Mesendoderm (in vitro differentiated cells): ENCODE measurements at regions not wholly inside any gene's neighbourhood (a gene's known extent, or its start where the extent isn't known, plus 50 kb on each side); places are given as distances from the start of the nearest gene placed in this dataset.

Experiments
- DNase-seq: peaks from one replicate; pipeline ENCODE4 v3.0.0; 2013
- H2AK5ac ChIP-seq: 2 replicates; pipeline ENCODE4 v1.6.1; 2013; ENCODE audit warnings: low read length, inconsistent platforms
- H2BK120ac ChIP-seq: 2 replicates; pipeline ENCODE4 v1.6.1; 2013; ENCODE audit warnings: low read depth, mild to moderate bottlenecking, low read length, moderate library complexity, mixed read lengths
- H2BK15ac ChIP-seq: replicated peaks from 2 replicates; pipeline ENCODE4 v1.6.1; 2013; ENCODE audit warnings: low read depth, mild to moderate bottlenecking, moderate library complexity
- H2BK5ac ChIP-seq: 2 replicates; pipeline ENCODE4 v1.6.1; 2013; ENCODE audit warnings: low read length, inconsistent platforms
- H3K18ac ChIP-seq: 2 replicates; pipeline ENCODE4 v1.6.1; 2013; ENCODE audit warnings: mild to moderate bottlenecking, low read length, mixed read lengths
- H3K23ac ChIP-seq: one replicate; pipeline ENCODE4 v1.6.1; 2013; ENCODE audit warnings: low read length
- H3K27ac ChIP-seq: 2 replicates; pipeline ENCODE4 v1.5.1; 2013; ENCODE audit warnings: low read depth, mild to moderate bottlenecking, inconsistent platforms, low read length, moderate library complexity
- H3K27me3 ChIP-seq: 2 replicates; pipeline ENCODE4 v1.6.1; 2013; ENCODE audit warnings: low read length, control low read depth, mild to moderate bottlenecking, inconsistent platforms; ENCODE audit not compliant: insufficient read depth, poor library complexity
- H3K36me3 ChIP-seq: 2 replicates; pipeline ENCODE4 v1.6.1; 2013; ENCODE audit warnings: low read length, inconsistent platforms; ENCODE audit not compliant: control insufficient read depth, insufficient read depth
- H3K4ac ChIP-seq: one replicate; pipeline ENCODE4 v1.6.1; 2013; ENCODE audit warnings: low read depth, mild to moderate bottlenecking, low read length, moderate library complexity
- H3K4me1 ChIP-seq: 2 replicates; pipeline ENCODE4 v1.6.1; 2013; ENCODE audit warnings: low read depth, low read length, inconsistent platforms; ENCODE audit not compliant: control insufficient read depth
- H3K4me2 ChIP-seq: 2 replicates; pipeline ENCODE4 v1.6.1; 2013; ENCODE audit warnings: low read length
- H3K4me3 ChIP-seq: 2 replicates; pipeline ENCODE4 v1.5.1; 2013; ENCODE audit warnings: mild to moderate bottlenecking, low read length
- H3K56ac ChIP-seq: one replicate; pipeline ENCODE4 v1.6.1; 2013; ENCODE audit warnings: low read length
- H3K79me1 ChIP-seq: 2 replicates; pipeline ENCODE4 v1.6.1; 2013; ENCODE audit warnings: low read length, inconsistent platforms
- H3K79me2 ChIP-seq: 2 replicates; pipeline ENCODE4 v1.6.1; 2013; ENCODE audit warnings: mild to moderate bottlenecking, low read length; ENCODE audit not compliant: control insufficient read depth, insufficient read depth
- H3K9ac ChIP-seq: 2 replicates; pipeline ENCODE4 v1.6.1; 2013; ENCODE audit warnings: low read length, inconsistent platforms
- H4K5ac ChIP-seq: one replicate; pipeline ENCODE4 v1.6.1; 2013; ENCODE audit warnings: low read length
- H4K8ac ChIP-seq: one replicate; pipeline ENCODE4 v1.6.1; 2013; ENCODE audit warnings: low read depth, mild to moderate bottlenecking, control low read depth, low read length, moderate library complexity
- WGBS: extraction: QIAGEN DNeasy Blood & Tissue Kit; methylation state at CpG from one replicate; pipeline ENCODE4 v1.1.7; 2013; ENCODE audit warnings: low lambda C conversion rate, missing lambda C conversion rate; ENCODE audit not compliant: insufficient coverage; ENCODE audit errors: extremely low coverage; 5-methylcytosine and 5-hydroxymethylcytosine counted together

GRCh38 chr3:6803619-6804018 lies 57.3 kb upstream of the GRM7 start:
- no peak overlapping the region for H2BK5ac ChIP-seq
- H3K27me3 ChIP-seq = no peaks in the 10 kb centered on the region
- no peak overlapping the region for H4K5ac ChIP-seq
- H3K4me2 ChIP-seq = no peak overlapping the region
- H3K36me3 ChIP-seq = no peaks in the 10 kb centered on the region
- no peaks in the 10 kb centered on the region for H3K79me1 ChIP-seq
- H3K9ac ChIP-seq = no peak overlapping the region
- no peak overlapping the region for H3K4ac ChIP-seq
- H3K18ac ChIP-seq = no peak overlapping the region
- H2AK5ac ChIP-seq = no peak overlapping the region
- WGBS = no CpG with 5 or more reads among the region's 3 CpGs
- no peaks in the 10 kb centered on the region for H3K79me2 ChIP-seq
- H2BK15ac ChIP-seq = no peak overlapping the region
- H3K27ac ChIP-seq = no peak overlapping the region
- H3K23ac ChIP-seq = no peak overlapping the region
- no peak overlapping the region for H4K8ac ChIP-seq
- H2BK120ac ChIP-seq = no peak overlapping the region
- DNase-seq = no peak
- H3K4me3 ChIP-seq = no peak overlapping the region
- H3K4me1 ChIP-seq = no peaks in the 10 kb centered on the region
- no peak overlapping the region for H3K56ac ChIP-seq

- Histone ChIP-seq H3K23ac (no peak overlapping the region), H3K27ac (no peak overlapping the region), H3K79me1 (no peaks in the 10 kb centered on the region), H3K9ac (no peak overlapping the region), H4K8ac (no peak overlapping the region), H2BK5ac (no peak overlapping the region), H3K79me2 (no peaks in the 10 kb centered on the region), H3K4me2 (no peak overlapping the region), H2BK120ac (no peak overlapping the region), H4K5ac (no peak overlapping the region), H3K4me1 (no peaks in the 10 kb centered on the region), H3K4me3 (no peak overlapping the region), H3K56ac (no peak overlapping the region), H3K27me3 (no peaks in the 10 kb centered on the region), H3K18ac (no peak overlapping the region), H2AK5ac (no peak overlapping the region), H2BK15ac (no peak overlapping the region), H3K36me3 (no peaks in the 10 kb centered on the region), H3K4ac (no peak overlapping the region)
- no CpG with 5 or more reads among the region's 2 CpGs for WGBS
- no peak for DNase-seq
These were observed 55.7 kb upstream of the GRM7 start for GRCh38 chr3:6805236-6805635.

DNA sequence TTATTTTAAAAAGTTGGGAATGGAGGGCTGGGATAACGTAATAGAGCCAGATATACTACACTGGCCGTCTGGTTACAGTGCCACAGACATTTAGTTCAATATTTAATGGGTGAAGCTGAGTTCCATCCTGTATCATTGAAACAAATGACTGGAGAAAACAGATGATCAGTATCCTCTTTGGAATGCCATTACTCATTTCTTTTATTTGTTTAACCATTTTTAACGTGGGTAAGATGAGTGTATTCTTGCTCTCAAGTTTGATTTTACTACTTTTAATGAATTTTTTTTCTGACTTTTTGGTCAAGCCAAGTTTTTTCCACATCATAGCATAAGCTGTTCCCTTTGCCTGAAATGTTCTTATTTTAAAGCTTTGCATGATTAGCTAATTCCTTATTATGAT lies 53.9 kb upstream of the GRM7 start:
- Histone ChIP-seq H2BK120ac (no peak overlapping the region), H3K4me3 (no peak overlapping the region), H3K36me3 (no peaks in the 10 kb centered on the region), H3K27ac (no peak overlapping the region), H3K23ac (no peak overlapping the region), H3K27me3 (no peaks in the 10 kb centered on the region), H3K4ac (no peak overlapping the region), H2BK5ac (no peak overlapping the region), H3K79me2 (no peaks in the 10 kb centered on the region), H3K9ac (no peak overlapping the region), H4K5ac (no peak overlapping the region), H2AK5ac (no peak overlapping the region), H2BK15ac (no peak overlapping the region), H3K4me2 (no peak overlapping the region), H4K8ac (no peak overlapping the region), H3K4me1 (no peaks in the 10 kb centered on the region), H3K56ac (no peak overlapping the region), H3K79me1 (no peaks in the 10 kb centered on the region), H3K18ac (no peak overlapping the region)
- DNase-seq = no peak
- WGBS = no CpG with 5 or more reads among the region's 3 CpGs

GRCh38 chr3:6807967-6808588 lies 52.8 kb upstream of the GRM7 start:
- H3K27ac ChIP-seq = no peak overlapping the region
- H3K27me3 ChIP-seq = no peaks in the 10 kb centered on the region
- DNase-seq = no peak
- no peak overlapping the region for H4K8ac ChIP-seq
- no peak overlapping the region for H3K56ac ChIP-seq
- no peak overlapping the region for H3K4me3 ChIP-seq
- no peak overlapping the region for H2AK5ac ChIP-seq
- H3K9ac ChIP-seq = no peak overlapping the region
- no peaks in the 10 kb centered on the region for H3K79me1 ChIP-seq
- no CpG with 5 or more reads among the region's 8 CpGs for WGBS
- H3K79me2 ChIP-seq = no peaks in the 10 kb centered on the region
- no peaks in the 10 kb centered on the region for H3K4me1 ChIP-seq
- H2BK5ac ChIP-seq = no peak overlapping the region
- H3K4me2 ChIP-seq = no peak overlapping the region
- H4K5ac ChIP-seq = no peak overlapping the region
- H3K36me3 ChIP-seq = no peaks in the 10 kb centered on the region
- H3K18ac ChIP-seq = no peak overlapping the region
- H3K4ac ChIP-seq = no peak overlapping the region
- no peak overlapping the region for H2BK120ac ChIP-seq
- no peak overlapping the region for H3K23ac ChIP-seq
- H2BK15ac ChIP-seq = no peak overlapping the region

- Histone ChIP-seq H3K79me1 (no peaks in the 10 kb centered on the region), H3K4me2 (no peak overlapping the region), H3K4me3 (no peak overlapping the region), H3K36me3 (no peaks in the 10 kb centered on the region), H2BK120ac (no peak overlapping the region), H3K4me1 (no peaks in the 10 kb centered on the region), H3K4ac (no peak overlapping the region), H4K8ac (no peak overlapping the region), H3K56ac (no peak overlapping the region), H4K5ac (no peak overlapping the region), H3K27me3 (no peaks in the 10 kb centered on the region), H2AK5ac (no peak overlapping the region), H3K79me2 (no peaks in the 10 kb centered on the region), H3K27ac (no peak overlapping the region), H3K9ac (no peak overlapping the region), H3K18ac (no peak overlapping the region), H2BK5ac (no peak overlapping the region), H2BK15ac (no peak overlapping the region), H3K23ac (no peak overlapping the region)
- no CpG with 5 or more reads among the region's 2 CpGs for WGBS
- no peak for DNase-seq
These were observed 51.6 kb upstream of the GRM7 start for GRCh38 chr3:6809349-6809748.
